ENCODE measurements at regions not wholly inside any gene's neighbourhood (a gene's known extent, or its start where the extent isn't known, plus 50 kb on each side); places are given as distances from the start of the nearest gene placed in this dataset.
"Not testable (repeated sequence)": the region's sequence is repeated elsewhere in the genome, so short reads cannot be mapped to it uniquely, and the experiment has no call there.

GRCh38 chr22:11613081-11613897 lies 3914.7 kb upstream of the OR11H1 start:
- TF ChIP-seq CTCF (IDR thresholded peaks at IDR 0.05); MYC (IDR thresholded peaks at IDR 0.05; ENCODE audit: borderline replicate concordance, low read length); POLR2A (IDR thresholded peaks at IDR 0.05; ENCODE audit: low read length); JUNB (IDR thresholded peaks at IDR 0.05): not testable (repeated sequence)
